Ascending aorta (tissue), 2 donors: ENCODE measurements at regions not wholly inside any gene's neighbourhood (a gene's known extent, or its start where the extent isn't known, plus 50 kb on each side); places are given as distances from the start of the nearest gene placed in this dataset.

ENCODE experiments used
- DNase-seq, 2 donors: peaks; one replicate each; pipeline ENCODE4 v3.0.0-alpha.2; 2019; ENCODE audit warnings: low spot score in 2 of 2
- H3K27ac ChIP-seq, 2 donors: fragments of 200-600 bp; sonication (generic); one replicate each; pipeline ENCODE4 v1.5.1; 2016 to 2017; ENCODE audit warnings: mild to moderate bottlenecking in 1 of 2
- H3K27me3 ChIP-seq: fragments of 200-600 bp; sonication (generic); one replicate; pipeline ENCODE4 v1.5.1; 2017
- H3K36me3 ChIP-seq, 2 donors: fragments of 200-600 bp; sonication (generic); one replicate each; pipeline ENCODE4 v1.5.1; 2016
- H3K4me1 ChIP-seq, 2 donors: fragments of 200-600 bp; sonication (generic); one replicate each; pipeline ENCODE4 v1.5.1; 2016 to 2017; ENCODE audit warnings: mild to moderate bottlenecking in 1 of 2
- H3K4me3 ChIP-seq, 2 donors: fragments of 200-600 bp; sonication (generic); one replicate each; pipeline ENCODE4 v1.5.1; 2016 to 2017; ENCODE audit warnings: mild to moderate bottlenecking in 1 of 2
- H3K9me3 ChIP-seq, 2 donors: fragments of 200-600 bp; sonication (generic); one replicate each; pipeline ENCODE4 v1.5.1; 2016
- intact Hi-C: fragments of 100-400 bp; cut with DNase I; formaldehyde crosslinking; loops from one replicate; pipeline ENCODE4 v1.15.1; 2023
- TF ChIP-seq, protein P1 (sequence below), 3 experiments: fragments of 200-600 bp in 2 of 3; fragments of 450-650 bp in 1 of 3; sonication (generic) in 2 of 3; IDR thresholded peaks; one replicate each; pipeline ENCODE4 v1.5.1; 2016 to 2019; ENCODE audit warnings: antibody characterized with exemption in 3 of 3, mild to moderate bottlenecking in 1 of 3, moderate library complexity in 1 of 3

DNA sequence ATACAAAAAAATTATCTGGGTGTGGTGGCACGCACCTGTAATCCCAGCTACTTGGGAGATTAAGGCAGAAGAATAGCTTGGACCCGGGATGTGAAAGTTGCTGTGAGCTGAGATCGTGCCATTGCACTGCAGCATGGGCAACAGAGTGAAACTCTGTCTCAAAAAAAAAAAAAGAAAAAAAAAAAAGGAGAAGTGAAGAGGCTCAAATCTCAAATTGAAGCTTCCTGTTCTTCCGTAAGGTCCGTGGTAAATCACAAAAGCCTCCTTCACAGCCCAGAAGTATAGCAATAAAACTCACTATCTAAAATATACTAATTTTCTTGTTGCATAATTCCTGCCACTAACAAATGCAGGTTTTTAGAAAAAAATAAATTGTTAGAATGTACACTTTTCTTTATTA, 498.2 kb upstream of the BRINP3 start:
- TF ChIP-seq, protein P1, sequence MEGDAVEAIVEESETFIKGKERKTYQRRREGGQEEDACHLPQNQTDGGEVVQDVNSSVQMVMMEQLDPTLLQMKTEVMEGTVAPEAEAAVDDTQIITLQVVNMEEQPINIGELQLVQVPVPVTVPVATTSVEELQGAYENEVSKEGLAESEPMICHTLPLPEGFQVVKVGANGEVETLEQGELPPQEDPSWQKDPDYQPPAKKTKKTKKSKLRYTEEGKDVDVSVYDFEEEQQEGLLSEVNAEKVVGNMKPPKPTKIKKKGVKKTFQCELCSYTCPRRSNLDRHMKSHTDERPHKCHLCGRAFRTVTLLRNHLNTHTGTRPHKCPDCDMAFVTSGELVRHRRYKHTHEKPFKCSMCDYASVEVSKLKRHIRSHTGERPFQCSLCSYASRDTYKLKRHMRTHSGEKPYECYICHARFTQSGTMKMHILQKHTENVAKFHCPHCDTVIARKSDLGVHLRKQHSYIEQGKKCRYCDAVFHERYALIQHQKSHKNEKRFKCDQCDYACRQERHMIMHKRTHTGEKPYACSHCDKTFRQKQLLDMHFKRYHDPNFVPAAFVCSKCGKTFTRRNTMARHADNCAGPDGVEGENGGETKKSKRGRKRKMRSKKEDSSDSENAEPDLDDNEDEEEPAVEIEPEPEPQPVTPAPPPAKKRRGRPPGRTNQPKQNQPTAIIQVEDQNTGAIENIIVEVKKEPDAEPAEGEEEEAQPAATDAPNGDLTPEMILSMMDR (IDR thresholded peaks at IDR 0.05), result no peak
- H3K4me3 ChIP-seq, result no peak overlapping the region

GRCh38 chr1:191002768-191003167, 525.1 kb upstream of the BRINP3 start:
- TF ChIP-seq, protein P1 (IDR thresholded peaks at IDR 0.05), result no peak
- intact Hi-C loops, result no loop called here

More for the DNA sequence above, 498.2 kb upstream of the BRINP3 start:
- H3K27me3 ChIP-seq, result no peaks in the 10 kb centered on the region
- no peak for DNase-seq
- H3K27ac ChIP-seq, result no peak overlapping the region
- intact Hi-C loops, result no loop called here
- no peaks in the 10 kb centered on the region for H3K4me1 ChIP-seq
- no peaks in the 10 kb centered on the region for H3K36me3 ChIP-seq
- no peaks in the 10 kb centered on the region for H3K9me3 ChIP-seq

GRCh38 chr1:191016765-191017164, 539.1 kb upstream of the BRINP3 start:
- H3K4me3 ChIP-seq, result no peak overlapping the region
- no peaks in the 10 kb centered on the region for H3K27me3 ChIP-seq
- no peaks in the 10 kb centered on the region for H3K36me3 ChIP-seq
- H3K27ac ChIP-seq, result no peak overlapping the region
- TF ChIP-seq, protein P1 (IDR thresholded peaks at IDR 0.05), result no peak
- no peak for DNase-seq
- H3K9me3 ChIP-seq, result no peaks in the 10 kb centered on the region
- no peaks in the 10 kb centered on the region for H3K4me1 ChIP-seq
- intact Hi-C loops, result no loop called here

More at GRCh38 chr1:191002768-191003167, 525.1 kb upstream of the BRINP3 start:
- Histone ChIP-seq H3K36me3 (no peaks in the 10 kb centered on the region), H3K9me3 (no peaks in the 10 kb centered on the region), H3K27me3 (no peaks in the 10 kb centered on the region), H3K27ac (no peak overlapping the region), H3K4me3 (no peak overlapping the region), H3K4me1 (no peaks in the 10 kb centered on the region)
- DNase-seq, result no peak

DNA sequence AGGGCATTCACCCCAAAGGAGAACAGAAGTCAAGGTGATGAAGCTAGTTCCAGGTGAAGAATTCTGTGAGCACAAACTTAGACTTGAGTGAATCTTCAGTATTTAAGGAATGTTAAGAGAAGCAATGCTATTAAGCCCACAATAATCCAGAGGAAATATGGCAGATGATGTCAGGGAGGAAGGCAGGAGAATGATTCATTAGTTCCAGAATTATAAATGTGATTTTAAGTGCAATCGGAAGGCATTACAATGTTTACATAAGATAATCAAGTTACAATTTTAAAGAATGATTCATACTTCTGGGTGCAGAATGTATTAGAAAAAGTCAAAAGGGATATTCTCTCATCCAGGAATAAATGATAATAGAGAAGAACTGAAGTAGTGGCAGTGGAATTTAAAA, 545.2 kb upstream of the BRINP3 start:
- Histone ChIP-seq H3K27ac (no peak overlapping the region), H3K4me1 (no peaks in the 10 kb centered on the region), H3K9me3 (no peaks in the 10 kb centered on the region), H3K27me3 (no peaks in the 10 kb centered on the region), H3K4me3 (no peak overlapping the region), H3K36me3 (no peaks in the 10 kb centered on the region)
- intact Hi-C loops, result no loop called here
- DNase-seq, result no peak
- TF ChIP-seq, protein P1 (IDR thresholded peaks at IDR 0.05), result no peak

GRCh38 chr1:191025896-191026642, 548.4 kb upstream of the BRINP3 start:
- Histone ChIP-seq H3K4me3 (no peak overlapping the region), H3K36me3 (no peaks in the 10 kb centered on the region), H3K9me3 (no peaks in the 10 kb centered on the region), H3K27me3 (no peaks in the 10 kb centered on the region), H3K4me1 (no peaks in the 10 kb centered on the region), H3K27ac (no peak overlapping the region)
- TF ChIP-seq, protein P1 (IDR thresholded peaks at IDR 0.05), result no peak
- intact Hi-C loops, result no loop called here
- no peak for DNase-seq
